ENCODE measurements at regions not wholly inside any gene's neighbourhood (a gene's known extent, or its start where the extent isn't known, plus 50 kb on each side); places are given as distances from the start of the nearest gene placed in this dataset.

GRCh38 chr20:24118034-24118433 is 129.5 kb upstream of the GGTLC1 start:
- no TSS peak for BruUV-seq (replicated peaks)
- Histone ChIP-seq H3K27me3 (replicated peaks; ENCODE audit: control insufficient read depth, insufficient read depth, low read length) (no peaks in the 10 kb centered on the region; the same call in 1 of the 2 replicates), H3K9me3 (no peaks in the 10 kb centered on the region), H3K36me3 (ENCODE audit: control insufficient read depth, insufficient read depth, low read length) (no peaks in the 10 kb centered on the region), H3K4me1 (no peaks in the 10 kb centered on the region), H3K4me3 (ENCODE audit: low read depth, low read length) (no peak overlapping the region)
- H3K4me1 Mint-ChIP-seq (ENCODE audit: low read depth, unreplicated experiment): no peaks in the 10 kb centered on the region
- H3K9me3 Mint-ChIP-seq (ENCODE audit: unreplicated experiment): no peaks in the 10 kb centered on the region
- H3K27me3 Mint-ChIP-seq (ENCODE audit: insufficient read depth, unreplicated experiment): peaks cover 7% of the 10 kb centered on the region
- no peak for TF ChIP-seq CTCF (IDR thresholded peaks at IDR 0.05; ENCODE audit: insufficient read depth in 1 of 2, low read depth in 1 of 2, low read length in 1 of 2, severe bottlenecking in 1 of 2, unreplicated experiment in 1 of 2)
- H3K4me3 Mint-ChIP-seq (ENCODE audit: unreplicated experiment): no peak overlapping the region
- ChIA-PET CTCF (no interaction called here), POLR2A (no interaction called here)
- intact Hi-C loops (cut with micrococcal nuclease; ENCODE audit: unreplicated experiment): no loop called here
- DNase-seq: no peak
- H3K27ac Mint-ChIP-seq (ENCODE audit: unreplicated experiment): no peak overlapping the region
- no peaks in the 10 kb centered on the region for H3K36me3 Mint-ChIP-seq (ENCODE audit: insufficient read depth, unreplicated experiment)

- peaks cover 5% of the 10 kb centered on the region for H3K27me3 Mint-ChIP-seq (ENCODE audit: insufficient read depth, unreplicated experiment)
- no peak for TF ChIP-seq CTCF (IDR thresholded peaks at IDR 0.05; ENCODE audit: insufficient read depth in 1 of 2, low read depth in 1 of 2, low read length in 1 of 2, severe bottlenecking in 1 of 2, unreplicated experiment in 1 of 2)
- DNase-seq: no peak
- H3K4me3 Mint-ChIP-seq (ENCODE audit: unreplicated experiment): no peak overlapping the region
- no peaks in the 10 kb centered on the region for H3K9me3 Mint-ChIP-seq (ENCODE audit: unreplicated experiment)
- Histone ChIP-seq H3K4me1 (no peaks in the 10 kb centered on the region), H3K27me3 (replicated peaks; ENCODE audit: control insufficient read depth, insufficient read depth, low read length) (no peaks in the 10 kb centered on the region; the same call in 1 of the 2 replicates), H3K4me3 (ENCODE audit: low read depth, low read length) (no peak overlapping the region), H3K9me3 (no peaks in the 10 kb centered on the region), H3K36me3 (ENCODE audit: control insufficient read depth, insufficient read depth, low read length) (no peaks in the 10 kb centered on the region)
- intact Hi-C loops (cut with micrococcal nuclease; ENCODE audit: unreplicated experiment): no loop called here
- CTCF ChIA-PET: no interaction called here
- no peak overlapping the region for H3K27ac Mint-ChIP-seq (ENCODE audit: unreplicated experiment)
- BruUV-seq (replicated peaks): no TSS peak
- POLR2A ChIA-PET: no interaction called here
- H3K4me1 Mint-ChIP-seq (ENCODE audit: low read depth, unreplicated experiment): no peaks in the 10 kb centered on the region
- no peaks in the 10 kb centered on the region for H3K36me3 Mint-ChIP-seq (ENCODE audit: insufficient read depth, unreplicated experiment)
These were observed 128.8 kb upstream of the GGTLC1 start for GRCh38 chr20:24117383-24117782.

GRCh38 chr20:24116611-24117010 is 128.0 kb upstream of the GGTLC1 start:
- no peak for DNase-seq
- no TSS peak for BruUV-seq (replicated peaks)
- intact Hi-C loops (cut with micrococcal nuclease; ENCODE audit: unreplicated experiment): no loop called here
- Mint-ChIP-seq H3K9me3 (ENCODE audit: unreplicated experiment) (no peaks in the 10 kb centered on the region), H3K4me3 (ENCODE audit: unreplicated experiment) (no peak overlapping the region), H3K27ac (ENCODE audit: unreplicated experiment) (no peak overlapping the region), H3K27me3 (ENCODE audit: insufficient read depth, unreplicated experiment) (peaks cover 5% of the 10 kb centered on the region), H3K36me3 (ENCODE audit: insufficient read depth, unreplicated experiment) (no peaks in the 10 kb centered on the region), H3K4me1 (ENCODE audit: low read depth, unreplicated experiment) (no peaks in the 10 kb centered on the region)
- POLR2A ChIA-PET: no interaction called here
- Histone ChIP-seq H3K36me3 (ENCODE audit: control insufficient read depth, insufficient read depth, low read length) (no peaks in the 10 kb centered on the region), H3K9me3 (no peaks in the 10 kb centered on the region), H3K4me3 (ENCODE audit: low read depth, low read length) (no peak overlapping the region), H3K27me3 (replicated peaks; ENCODE audit: control insufficient read depth, insufficient read depth, low read length) (no peaks in the 10 kb centered on the region; the same call in 1 of the 2 replicates), H3K4me1 (no peaks in the 10 kb centered on the region)
- CTCF ChIA-PET: no interaction called here
- no peak for TF ChIP-seq CTCF (IDR thresholded peaks at IDR 0.05; ENCODE audit: insufficient read depth in 1 of 2, low read depth in 1 of 2, low read length in 1 of 2, severe bottlenecking in 1 of 2, unreplicated experiment in 1 of 2)

All from Caco-2 (cell line).